ENCODE measurements at regions not wholly inside any gene's neighbourhood (a gene's known extent, or its start where the extent isn't known, plus 50 kb on each side); places are given as distances from the start of the nearest gene placed in this dataset.

DNA sequence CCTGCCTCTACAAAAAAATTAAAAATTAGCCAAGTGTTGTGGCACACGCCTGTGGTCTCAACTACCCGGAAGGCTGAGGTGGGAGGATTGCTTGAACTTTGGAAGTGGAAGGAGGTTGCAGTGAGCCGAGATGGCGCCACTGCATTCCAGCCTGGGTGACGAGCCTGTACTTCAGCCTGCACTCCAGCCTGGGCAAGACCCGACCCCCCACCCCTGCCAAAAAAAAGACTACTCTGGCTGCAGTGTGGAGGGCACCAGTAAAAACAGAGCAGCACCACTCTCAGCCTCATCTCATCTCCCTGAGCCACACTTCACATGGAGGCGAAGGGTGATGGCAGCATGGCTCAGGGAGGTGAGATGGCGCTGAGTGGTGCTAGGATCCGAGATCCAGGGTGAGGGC, 50.3 kb upstream of the THY1 start:
- no peak for DNase-seq (ENCODE audit: low spot score)
- no peaks in the 10 kb centered on the region for H3K4me1 ChIP-seq (replicated peaks)
- no peaks in the 10 kb centered on the region for H3K36me3 ChIP-seq
- no peaks in the 10 kb centered on the region for H3K9me3 ChIP-seq
- no peaks in the 10 kb centered on the region for H3K27me3 ChIP-seq (replicated peaks; ENCODE audit: insufficient read depth)
- no peak overlapping the region for H3K4me3 ChIP-seq
- TF ChIP-seq, protein P1, sequence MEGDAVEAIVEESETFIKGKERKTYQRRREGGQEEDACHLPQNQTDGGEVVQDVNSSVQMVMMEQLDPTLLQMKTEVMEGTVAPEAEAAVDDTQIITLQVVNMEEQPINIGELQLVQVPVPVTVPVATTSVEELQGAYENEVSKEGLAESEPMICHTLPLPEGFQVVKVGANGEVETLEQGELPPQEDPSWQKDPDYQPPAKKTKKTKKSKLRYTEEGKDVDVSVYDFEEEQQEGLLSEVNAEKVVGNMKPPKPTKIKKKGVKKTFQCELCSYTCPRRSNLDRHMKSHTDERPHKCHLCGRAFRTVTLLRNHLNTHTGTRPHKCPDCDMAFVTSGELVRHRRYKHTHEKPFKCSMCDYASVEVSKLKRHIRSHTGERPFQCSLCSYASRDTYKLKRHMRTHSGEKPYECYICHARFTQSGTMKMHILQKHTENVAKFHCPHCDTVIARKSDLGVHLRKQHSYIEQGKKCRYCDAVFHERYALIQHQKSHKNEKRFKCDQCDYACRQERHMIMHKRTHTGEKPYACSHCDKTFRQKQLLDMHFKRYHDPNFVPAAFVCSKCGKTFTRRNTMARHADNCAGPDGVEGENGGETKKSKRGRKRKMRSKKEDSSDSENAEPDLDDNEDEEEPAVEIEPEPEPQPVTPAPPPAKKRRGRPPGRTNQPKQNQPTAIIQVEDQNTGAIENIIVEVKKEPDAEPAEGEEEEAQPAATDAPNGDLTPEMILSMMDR (IDR thresholded peaks at IDR 0.05): no peak
- TF ChIP-seq POLR2AphosphoS5 (IDR thresholded peaks at IDR 0.05): no peak
- H3K27ac ChIP-seq: no peak overlapping the region
- intact Hi-C loops (cut with DNase I): no loop called here
- WGBS: 85% methylated on average over 9 of the region's 9 CpGs

DNA sequence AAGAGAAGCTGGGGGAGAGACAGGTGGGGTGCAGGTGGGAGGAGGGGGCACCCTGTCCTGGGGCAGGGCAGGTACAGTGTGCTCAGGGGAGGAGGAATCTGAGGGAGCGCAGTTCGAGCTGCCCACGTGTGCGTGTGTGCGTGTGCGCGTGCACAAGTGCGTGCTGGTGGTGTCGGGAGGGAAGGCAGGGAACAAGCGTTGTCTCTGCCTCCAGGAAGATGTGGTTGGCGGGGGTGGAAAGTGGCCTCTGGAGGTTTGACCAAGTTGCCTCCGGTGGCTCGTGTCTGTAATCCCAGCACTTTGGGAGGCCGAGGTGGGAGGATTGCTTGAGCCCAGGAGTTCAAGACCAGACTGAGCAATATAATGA, 49.9 kb upstream of the THY1 start:
- WGBS: 96% methylated on average over 14 of the region's 14 CpGs
- no peak for DNase-seq (ENCODE audit: low spot score)
- Histone ChIP-seq H3K4me1 (replicated peaks) (no peaks in the 10 kb centered on the region), H3K36me3 (no peaks in the 10 kb centered on the region), H3K4me3 (no peak overlapping the region), H3K9me3 (no peaks in the 10 kb centered on the region), H3K27ac (no peak overlapping the region), H3K27me3 (replicated peaks; ENCODE audit: insufficient read depth) (no peaks in the 10 kb centered on the region)
- intact Hi-C loops (cut with DNase I): no loop called here
- TF ChIP-seq, protein P1 (IDR thresholded peaks at IDR 0.05): no peak
- TF ChIP-seq POLR2AphosphoS5 (IDR thresholded peaks at IDR 0.05) (no peak), POLR2A (IDR thresholded peaks at IDR 0.05) (no peak)
